ENCODE measurements at regions not wholly inside any gene's neighbourhood (a gene's known extent, or its start where the extent isn't known, plus 50 kb on each side); places are given as distances from the start of the nearest gene placed in this dataset.

- no peak for DNase-seq
These were observed 661.7 kb downstream of the TSN start for GRCh38 chr2:122417114-122417513.

- no peak for DNase-seq
These were observed 666.3 kb downstream of the TSN start for GRCh38 chr2:122421775-122422174.

GRCh38 chr2:122422384-122422991, 667.0 kb downstream of the TSN start:
- no peak for DNase-seq

GRCh38 chr2:122423934-122424333, 668.5 kb downstream of the TSN start:
- no peak for DNase-seq

- no peak for DNase-seq
These were observed 677.8 kb downstream of the TSN start for GRCh38 chr2:122433123-122433754.

- DNase-seq: no peak
These were observed 689.6 kb downstream of the TSN start for GRCh38 chr2:122445003-122445402.

- no peak for DNase-seq
These were observed 691.3 kb downstream of the TSN start for GRCh38 chr2:122446761-122447160.

GRCh38 chr2:122447237-122447636, 691.8 kb downstream of the TSN start:
- no peak for DNase-seq

GRCh38 chr2:122451040-122451439, 695.6 kb downstream of the TSN start:
- DNase-seq: no peak

- DNase-seq: no peak
These were observed 696.2 kb downstream of the TSN start for GRCh38 chr2:122451697-122452096.

- no peak for DNase-seq
These were observed 713.7 kb downstream of the TSN start for GRCh38 chr2:122469147-122469546.

- peak; percentile 73 for DNase-seq
These were observed 716.3 kb downstream of the TSN start for GRCh38 chr2:122471753-122472152.

- DNase-seq: no peak
These were observed 722.7 kb downstream of the TSN start for GRCh38 chr2:122478117-122478516.

- DNase-seq: no peak
These were observed 723.3 kb downstream of the TSN start for GRCh38 chr2:122478771-122479170.

GRCh38 chr2:122480501-122481243, 725.2 kb downstream of the TSN start:
- no peak for DNase-seq

GRCh38 chr2:122481244-122481622, 725.8 kb downstream of the TSN start:
- DNase-seq: no peak

GRCh38 chr2:122481717-122482116, 726.3 kb downstream of the TSN start:
- no peak for DNase-seq

GRCh38 chr2:122486086-122486485, 730.6 kb downstream of the TSN start:
- DNase-seq: no peak

- DNase-seq: no peak
These were observed 731.4 kb downstream of the TSN start for GRCh38 chr2:122486705-122487415.

- no peak for DNase-seq
These were observed 735.6 kb downstream of the TSN start for GRCh38 chr2:122491011-122491410.

- DNase-seq: no peak
These were observed 745.1 kb downstream of the TSN start for GRCh38 chr2:122500316-122501105.

- DNase-seq: no peak
These were observed 751.2 kb downstream of the TSN start for GRCh38 chr2:122506620-122507019.

GRCh38 chr2:122507261-122507660, 751.8 kb downstream of the TSN start:
- DNase-seq: no peak

Data from hindlimb muscle (tissue), 1 donor.